ENCODE measurements at regions not wholly inside any gene's neighbourhood (a gene's known extent, or its start where the extent isn't known, plus 50 kb on each side); places are given as distances from the start of the nearest gene placed in this dataset.

GRCh38 chr4:163892417-163892816, 397.9 kb downstream of the TMA16 start:
- no peak for TF ChIP-seq CTCF (conservative IDR thresholded peaks at IDR 0.05)
- Mint-ChIP-seq H3K4me1 (no peaks in the 10 kb centered on the region), H3K36me3 (ENCODE audit: low read depth) (no peaks in the 10 kb centered on the region), H3K9me3 (no peaks in the 10 kb centered on the region), H3K4me3 (no peak overlapping the region), H3K27ac (no peak overlapping the region), H3K27me3 (ENCODE audit: insufficient read depth) (no peaks in the 10 kb centered on the region)
- no peak overlapping the region for H3K9ac ChIP-seq (ENCODE audit: extremely low read depth, low read length, poor library complexity, severe bottlenecking)
- H3K27ac ChIP-seq (ENCODE audit: low read depth, low read length) = no peak overlapping the region
- DNase-seq = no peak
- no peaks in the 10 kb centered on the region for H3K27me3 ChIP-seq (ENCODE audit: control insufficient read depth, insufficient read depth, low read length, poor library complexity, severe bottlenecking)
- no peaks in the 10 kb centered on the region for H3K4me1 ChIP-seq (ENCODE audit: control insufficient read depth, insufficient read depth, low read length)
- no peak overlapping the region for H3K4me3 ChIP-seq (ENCODE audit: low read length)
- no peaks in the 10 kb centered on the region for H3K36me3 ChIP-seq (ENCODE audit: control insufficient read depth, insufficient read depth, low read length)
- no peaks in the 10 kb centered on the region for H3K9me3 ChIP-seq (ENCODE audit: control insufficient read depth, low read length)

GRCh38 chr4:163895378-163896005, 401.0 kb downstream of the TMA16 start:
- Histone ChIP-seq H3K9ac (ENCODE audit: extremely low read depth, low read length, poor library complexity, severe bottlenecking) (no peak overlapping the region), H3K27ac (ENCODE audit: low read depth, low read length) (no peak overlapping the region), H3K36me3 (ENCODE audit: control insufficient read depth, insufficient read depth, low read length) (no peaks in the 10 kb centered on the region), H3K27me3 (ENCODE audit: control insufficient read depth, insufficient read depth, low read length, poor library complexity, severe bottlenecking) (no peaks in the 10 kb centered on the region), H3K4me1 (ENCODE audit: control insufficient read depth, insufficient read depth, low read length) (no peaks in the 10 kb centered on the region), H3K9me3 (ENCODE audit: control insufficient read depth, low read length) (no peaks in the 10 kb centered on the region), H3K4me3 (ENCODE audit: low read length) (no peak overlapping the region)
- no peaks in the 10 kb centered on the region for H3K4me1 Mint-ChIP-seq
- no peaks in the 10 kb centered on the region for H3K36me3 Mint-ChIP-seq (ENCODE audit: low read depth)
- TF ChIP-seq CTCF (conservative IDR thresholded peaks at IDR 0.05) = no peak
- H3K27ac Mint-ChIP-seq = no peak overlapping the region
- no peak overlapping the region for H3K4me3 Mint-ChIP-seq
- 89% methylated on average over 3 of the region's 3 CpGs; no CpG with 5 or more reads in 1 of the 2 experiments for WGBS, 2 experiments (ENCODE audit: insufficient coverage in 1 of 2, insufficient read length in 1 of 2)
- peaks cover 2% of the 10 kb centered on the region for H3K9me3 Mint-ChIP-seq
- DNase-seq = no peak
- H3K27me3 Mint-ChIP-seq (ENCODE audit: insufficient read depth) = no peaks in the 10 kb centered on the region

GRCh38 chr4:163901319-163901718, 406.8 kb downstream of the TMA16 start:
- no peak overlapping the region for H3K4me3 Mint-ChIP-seq
- no peak overlapping the region for H3K27ac Mint-ChIP-seq
- no peak for DNase-seq
- peak; percentile 66 for TF ChIP-seq CTCF (conservative IDR thresholded peaks at IDR 0.05)
- H3K36me3 Mint-ChIP-seq (ENCODE audit: low read depth) = no peaks in the 10 kb centered on the region
- no peaks in the 10 kb centered on the region for H3K4me1 ChIP-seq (ENCODE audit: control insufficient read depth, insufficient read depth, low read length)
- H3K27me3 Mint-ChIP-seq (ENCODE audit: insufficient read depth) = no peaks in the 10 kb centered on the region
- no peak overlapping the region for H3K4me3 ChIP-seq (ENCODE audit: low read length)
- no peaks in the 10 kb centered on the region for H3K36me3 ChIP-seq (ENCODE audit: control insufficient read depth, insufficient read depth, low read length)
- no peaks in the 10 kb centered on the region for H3K9me3 ChIP-seq (ENCODE audit: control insufficient read depth, low read length)
- WGBS, 2 experiments (ENCODE audit: insufficient coverage in 1 of 2, insufficient read length in 1 of 2) = 60 to 71% methylated on average over 1 of the region's 1 CpG
- no peak overlapping the region for H3K9ac ChIP-seq (ENCODE audit: extremely low read depth, low read length, poor library complexity, severe bottlenecking)
- peaks cover 2% of the 10 kb centered on the region for H3K9me3 Mint-ChIP-seq
- peaks cover 12% of the 10 kb centered on the region for H3K27me3 ChIP-seq (ENCODE audit: control insufficient read depth, insufficient read depth, low read length, poor library complexity, severe bottlenecking)
- peaks cover 7% of the 10 kb centered on the region for H3K4me1 Mint-ChIP-seq
- H3K27ac ChIP-seq (ENCODE audit: low read depth, low read length) = no peak overlapping the region
